ENCODE measurements at regions not wholly inside any gene's neighbourhood (a gene's known extent, or its start where the extent isn't known, plus 50 kb on each side); places are given as distances from the start of the nearest gene placed in this dataset.

GRCh38 chr11:110377434-110377833 is 52.3 kb upstream of the FDX1 start:
- TF ChIP-seq POLR2AphosphoS5 (IDR thresholded peaks at IDR 0.05; ENCODE audit: borderline replicate concordance, low read depth, low read length) (no peak), EZH2 (IDR thresholded peaks at IDR 0.05) (no peak), FOXP2 (optimal IDR thresholded peaks at IDR 0.05; ENCODE audit: control extremely low read depth, extremely low read length, insufficient read depth) (no peak)
